ENCODE measurements at regions not wholly inside any gene's neighbourhood (a gene's known extent, or its start where the extent isn't known, plus 50 kb on each side); places are given as distances from the start of the nearest gene placed in this dataset.

DNA sequence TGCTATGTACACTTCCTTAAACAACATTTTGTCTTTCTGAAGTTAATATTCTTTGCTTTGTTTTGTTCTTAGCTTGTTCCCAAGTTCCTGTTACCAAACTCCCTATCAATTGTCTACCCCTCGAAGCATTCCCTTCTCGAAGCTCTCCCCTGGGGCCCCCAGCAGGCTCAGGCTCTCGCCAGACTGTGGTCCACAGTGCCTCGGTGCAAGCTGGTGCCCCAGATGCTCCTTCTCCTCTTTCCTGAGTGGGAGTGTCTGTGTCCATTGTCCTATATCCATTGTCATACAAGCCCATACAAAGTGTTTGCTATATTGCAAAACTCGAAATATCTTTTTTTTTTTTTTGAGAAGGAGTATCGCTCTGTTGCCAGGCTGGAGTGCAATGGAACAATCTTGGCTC lies 51.7 kb upstream of the RTL6 start:
- TF ChIP-seq EZH2 (IDR thresholded peaks at IDR 0.05) (no peak), CTCF (IDR thresholded peaks at IDR 0.05) (no peak)
